HepG2 (cell line): ENCODE measurements at regions not wholly inside any gene's neighbourhood (a gene's known extent, or its start where the extent isn't known, plus 50 kb on each side); places are given as distances from the start of the nearest gene placed in this dataset.

ENCODE experiments used
- GABPA ChIP-seq, 2 experiments: IDR thresholded peaks; 2 replicates each; pipeline ENCODE4 v1.6.1; 2011 to 2016; ENCODE audit warnings: low read depth in 2 of 2, low read length in 1 of 2, missing biosample characterization in 1 of 2, missing genetic modification characterization in 1 of 2
- GATAD2A ChIP-seq: IDR thresholded peaks from 2 replicates; pipeline ENCODE4 v1.6.1; 2016
- GPBP1L1 ChIP-seq: sonication (generic); formaldehyde crosslinking; IDR thresholded peaks from 2 replicates; pipeline ENCODE4 v1.5.0; 2020; ENCODE audit warnings: mild to moderate bottlenecking, missing genetic modification reagents
- KDM5B ChIP-seq: sonication (generic); formaldehyde crosslinking; IDR thresholded peaks from 2 replicates; pipeline ENCODE4 v1.4.0; 2020; ENCODE audit warnings: missing genetic modification reagents, mild to moderate bottlenecking, borderline replicate concordance
- MED1 ChIP-seq: sonication (generic); formaldehyde crosslinking; IDR thresholded peaks from 2 replicates; pipeline ENCODE4 v1.4.0; 2020; ENCODE audit warnings: missing genetic modification reagents
- MTF2 ChIP-seq: sonication (generic); formaldehyde crosslinking; IDR thresholded peaks from 2 replicates; pipeline ENCODE4 v1.5.0; 2020; ENCODE audit warnings: missing genetic modification reagents, borderline replicate concordance
- RCOR2 ChIP-seq: IDR thresholded peaks from 2 replicates; pipeline ENCODE4 v1.6.1; 2016; ENCODE audit warnings: missing biosample characterization, missing genetic modification reagents
- ZNF136 ChIP-seq: sonication (generic); formaldehyde crosslinking; IDR thresholded peaks from 2 replicates; pipeline ENCODE4 v1.8.1; 2022; ENCODE audit warnings: low read depth, mild to moderate bottlenecking, moderate library complexity, missing genetic modification reagents
- ZNF225 ChIP-seq: sonication (generic); formaldehyde crosslinking; IDR thresholded peaks from 2 replicates; pipeline ENCODE4 v1.4.0; 2020; ENCODE audit warnings: mild to moderate bottlenecking, missing genetic modification reagents
- ZNF501 ChIP-seq: sonication (generic); formaldehyde crosslinking; IDR thresholded peaks from 2 replicates; pipeline ENCODE4 v1.5.1; 2020; ENCODE audit warnings: mild to moderate bottlenecking, moderate library complexity, missing genetic modification reagents
- ZNF598 ChIP-seq: sonication (generic); formaldehyde crosslinking; IDR thresholded peaks from 2 replicates; pipeline ENCODE4 v1.5.1; 2020; ENCODE audit warnings: mild to moderate bottlenecking, missing genetic modification reagents, borderline replicate concordance
- ZNF746 ChIP-seq: sonication (generic); formaldehyde crosslinking; IDR thresholded peaks from 2 replicates; pipeline ENCODE4 v1.8.0; 2022; ENCODE audit warnings: mild to moderate bottlenecking, missing genetic modification reagents
- TF ChIP-seq, protein P1 (sequence below), 2 experiments: IDR thresholded peaks; 2 replicates each; pipeline ENCODE4 v1.6.1; 2011 to 2012; ENCODE audit warnings: low read length in 2 of 2, borderline replicate concordance in 1 of 2, low read depth in 1 of 2, mild to moderate bottlenecking in 1 of 2, moderate library complexity in 1 of 2
- TF ChIP-seq, protein P2 (sequence below): sonication (generic); formaldehyde crosslinking; IDR thresholded peaks from 2 replicates; pipeline ENCODE4 v1.5.1; 2020; ENCODE audit warnings: mild to moderate bottlenecking, missing genetic modification reagents

DNA sequence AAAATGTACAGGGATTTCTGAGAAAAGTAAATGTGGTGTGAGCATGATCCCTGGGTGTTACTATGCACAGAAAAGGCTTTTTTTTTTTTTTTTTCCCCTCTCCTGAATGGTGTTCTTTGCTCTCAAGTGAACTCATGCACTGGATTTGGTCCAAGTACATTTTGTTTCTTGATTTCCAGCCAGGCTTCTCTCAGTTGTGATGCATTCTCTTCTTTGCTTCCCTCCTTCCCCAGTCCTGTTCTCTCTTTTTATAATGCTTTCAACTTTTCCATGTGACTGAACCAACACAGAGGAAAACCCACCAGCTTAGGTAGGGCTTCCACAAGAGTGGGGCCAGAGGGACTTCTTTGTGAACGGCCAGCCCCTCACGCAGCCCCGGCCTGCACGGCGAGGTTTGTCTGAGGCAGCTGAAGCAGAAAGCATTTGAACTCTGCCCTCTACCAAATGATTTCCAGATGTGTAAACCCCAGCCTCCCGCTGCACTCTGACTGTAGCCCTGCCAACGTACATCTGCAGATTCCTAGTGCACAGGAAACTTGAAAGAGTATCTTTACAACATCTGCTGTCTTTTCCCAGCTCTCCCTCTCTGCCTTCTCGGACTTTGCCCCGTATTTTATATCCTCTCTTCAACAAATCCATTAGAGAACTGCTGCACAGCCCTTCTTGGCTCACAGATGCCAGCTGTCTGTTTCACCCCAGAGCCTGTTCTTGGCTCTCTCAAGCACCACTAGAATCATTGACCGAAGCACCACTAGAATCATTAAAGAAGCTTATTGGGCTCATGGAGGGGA lies 71.8 kb upstream of the CD180 start (continued):
- TF ChIP-seq, protein P1, sequence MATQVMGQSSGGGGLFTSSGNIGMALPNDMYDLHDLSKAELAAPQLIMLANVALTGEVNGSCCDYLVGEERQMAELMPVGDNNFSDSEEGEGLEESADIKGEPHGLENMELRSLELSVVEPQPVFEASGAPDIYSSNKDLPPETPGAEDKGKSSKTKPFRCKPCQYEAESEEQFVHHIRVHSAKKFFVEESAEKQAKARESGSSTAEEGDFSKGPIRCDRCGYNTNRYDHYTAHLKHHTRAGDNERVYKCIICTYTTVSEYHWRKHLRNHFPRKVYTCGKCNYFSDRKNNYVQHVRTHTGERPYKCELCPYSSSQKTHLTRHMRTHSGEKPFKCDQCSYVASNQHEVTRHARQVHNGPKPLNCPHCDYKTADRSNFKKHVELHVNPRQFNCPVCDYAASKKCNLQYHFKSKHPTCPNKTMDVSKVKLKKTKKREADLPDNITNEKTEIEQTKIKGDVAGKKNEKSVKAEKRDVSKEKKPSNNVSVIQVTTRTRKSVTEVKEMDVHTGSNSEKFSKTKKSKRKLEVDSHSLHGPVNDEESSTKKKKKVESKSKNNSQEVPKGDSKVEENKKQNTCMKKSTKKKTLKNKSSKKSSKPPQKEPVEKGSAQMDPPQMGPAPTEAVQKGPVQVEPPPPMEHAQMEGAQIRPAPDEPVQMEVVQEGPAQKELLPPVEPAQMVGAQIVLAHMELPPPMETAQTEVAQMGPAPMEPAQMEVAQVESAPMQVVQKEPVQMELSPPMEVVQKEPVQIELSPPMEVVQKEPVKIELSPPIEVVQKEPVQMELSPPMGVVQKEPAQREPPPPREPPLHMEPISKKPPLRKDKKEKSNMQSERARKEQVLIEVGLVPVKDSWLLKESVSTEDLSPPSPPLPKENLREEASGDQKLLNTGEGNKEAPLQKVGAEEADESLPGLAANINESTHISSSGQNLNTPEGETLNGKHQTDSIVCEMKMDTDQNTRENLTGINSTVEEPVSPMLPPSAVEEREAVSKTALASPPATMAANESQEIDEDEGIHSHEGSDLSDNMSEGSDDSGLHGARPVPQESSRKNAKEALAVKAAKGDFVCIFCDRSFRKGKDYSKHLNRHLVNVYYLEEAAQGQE (IDR thresholded peaks at IDR 0.05; ENCODE audit: borderline replicate concordance in 1 of 2, low read depth in 1 of 2, low read length in 2 of 2): no peak
- TF ChIP-seq GATAD2A: peak; percentile 30; the same call in 1 of the 2 replicates
- no peak for TF ChIP-seq ZNF225
- TF ChIP-seq MTF2 (CRISPR knock-in tag): no peak
- 0 out of 2 replicates have a peak, but pooled peaks have one; percentile 51 for TF ChIP-seq ZNF598
- TF ChIP-seq KDM5B (CRISPR knock-in tag): no peak
- no peak for TF ChIP-seq ZNF746 (CRISPR knock-in tag)
- no peak for TF ChIP-seq MED1 (CRISPR knock-in tag)
- no peak for TF ChIP-seq ZNF136 (CRISPR knock-in tag)
- TF ChIP-seq, protein P2, sequence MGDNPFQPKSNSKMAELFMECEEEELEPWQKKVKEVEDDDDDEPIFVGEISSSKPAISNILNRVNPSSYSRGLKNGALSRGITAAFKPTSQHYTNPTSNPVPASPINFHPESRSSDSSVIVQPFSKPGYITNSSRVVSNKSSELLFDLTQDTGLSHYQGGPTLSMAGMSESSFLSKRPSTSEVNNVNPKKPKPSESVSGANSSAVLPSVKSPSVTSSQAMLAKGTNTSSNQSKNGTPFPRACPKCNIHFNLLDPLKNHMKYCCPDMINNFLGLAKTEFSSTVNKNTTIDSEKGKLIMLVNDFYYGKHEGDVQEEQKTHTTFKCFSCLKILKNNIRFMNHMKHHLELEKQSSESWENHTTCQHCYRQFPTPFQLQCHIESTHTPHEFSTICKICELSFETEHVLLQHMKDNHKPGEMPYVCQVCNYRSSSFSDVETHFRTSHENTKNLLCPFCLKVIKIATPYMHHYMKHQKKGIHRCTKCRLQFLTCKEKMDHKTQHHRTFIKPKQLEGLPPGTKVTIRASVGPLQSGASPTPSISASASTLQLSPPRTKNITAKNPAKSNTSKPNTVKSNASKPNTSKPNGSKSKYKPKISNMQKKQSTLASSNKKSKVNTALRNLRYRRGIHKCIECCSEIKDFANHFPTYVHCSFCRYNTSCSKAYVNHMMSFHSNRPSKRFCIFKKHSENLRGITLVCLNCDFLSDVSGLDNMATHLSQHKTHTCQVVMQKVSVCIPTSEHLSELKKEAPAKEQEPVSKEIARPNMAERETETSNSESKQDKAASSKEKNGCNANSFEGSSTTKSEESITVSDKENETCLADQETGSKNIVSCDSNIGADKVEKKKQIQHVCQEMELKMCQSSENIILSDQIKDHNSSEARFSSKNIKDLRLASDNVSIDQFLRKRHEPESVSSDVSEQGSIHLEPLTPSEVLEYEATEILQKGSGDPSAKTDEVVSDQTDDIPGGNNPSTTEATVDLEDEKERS (CRISPR knock-in tag): no peak
- no peak for TF ChIP-seq GABPA (IDR thresholded peaks at IDR 0.05; ENCODE audit: low read depth, low read length)
- no peak for TF ChIP-seq GABPA (CRISPR knock-in tag; IDR thresholded peaks at IDR 0.05; ENCODE audit: low read depth)
- no peak for TF ChIP-seq ZNF501 (CRISPR knock-in tag)
- no peak for TF ChIP-seq GPBP1L1 (CRISPR knock-in tag)
- no peak for TF ChIP-seq RCOR2
